H1 (cell line): ENCODE measurements at regions not wholly inside any gene's neighbourhood (a gene's known extent, or its start where the extent isn't known, plus 50 kb on each side); places are given as distances from the start of the nearest gene placed in this dataset.
A peak's percentile ranks its signal among the peaks of the same experiment; 100 is the strongest.

Source experiments
- CTCF ChIA-PET: fragments of 300-600 bp; sonication (Branson Sonifier 250); formaldehyde crosslinking; loops from one replicate; lab custom pipeline; 2021; ENCODE audit not compliant: partially characterized antibody; lab: Charles Lee
- POLR2A ChIA-PET: fragments of 300-600 bp; sonication (Branson Sonifier 250); formaldehyde crosslinking; loops from one replicate; lab custom pipeline; 2021; ENCODE audit warnings: inconsistent platforms; ENCODE audit not compliant: partially characterized antibody; lab: Charles Lee
- DNase-seq, 2 experiments: peaks; one replicate each; pipeline versions ENCODE4 v3.0.0 to v3.0.0-alpha.2; 2010 to 2022; ENCODE audit warnings: low spot score in 2 of 2, low read depth in 1 of 2, mixed read lengths in 1 of 2
- FAIRE-seq: peaks from 2 replicates; lab custom pipeline; 2011; peaks lifted over from hg19 to GRCh38; lab: Jason Lieb, UNC
- H2AFZ ChIP-seq: 2 replicates; pipeline ENCODE4 v1.8.1; 2012; ENCODE audit warnings: low read length, inconsistent platforms
- H2AK5ac ChIP-seq: 2 replicates; pipeline ENCODE4 v1.6.1; 2013; ENCODE audit warnings: low read depth, low read length
- H2BK120ac ChIP-seq: replicated peaks from 2 replicates; pipeline ENCODE3; 2013; ENCODE audit warnings: low read depth, low read length, inconsistent platforms
- H2BK12ac ChIP-seq: 2 replicates; pipeline ENCODE4 v1.6.1; 2013; ENCODE audit warnings: low read depth, low read length
- H2BK15ac ChIP-seq: 2 replicates; pipeline ENCODE4 v1.6.1; 2013; ENCODE audit warnings: low read length
- H2BK20ac ChIP-seq: 2 replicates; pipeline ENCODE4 v1.6.1; 2013; ENCODE audit warnings: low read length
- H2BK5ac ChIP-seq: 2 replicates; pipeline ENCODE4 v1.6.1; 2013; ENCODE audit warnings: low read depth, low read length
- H3K14ac ChIP-seq: 2 replicates; pipeline ENCODE4 v1.6.1; 2013; ENCODE audit warnings: inconsistent platforms; ENCODE audit not compliant: insufficient read length
- H3K18ac ChIP-seq: 2 replicates; pipeline ENCODE4 v1.6.1; 2013; ENCODE audit warnings: low read length; ENCODE audit errors: extremely low read depth
- H3K23ac ChIP-seq: 2 replicates; pipeline ENCODE4 v1.6.1; 2013; ENCODE audit warnings: inconsistent platforms; ENCODE audit not compliant: insufficient read length
- H3K23me2 ChIP-seq: 2 replicates; pipeline ENCODE4 v1.6.1; 2013; ENCODE audit warnings: low read depth, low read length
- H3K27ac ChIP-seq: 2 replicates; pipeline ENCODE4 v1.6.1; 2011; ENCODE audit warnings: low read depth, low read length, inconsistent platforms
- H3K27me3 ChIP-seq, 4 experiments: replicated peaks in 1 of 4; 1 replicate in 1 of 4; 2 replicates in 3 of 4; pipeline versions ENCODE4 v1.6.1 to v1.8.1; 2011 to 2013; ENCODE audit warnings: low read length in 3 of 4, mild to moderate bottlenecking in 3 of 4, inconsistent platforms in 2 of 4, mixed read lengths in 2 of 4, moderate library complexity in 1 of 4; ENCODE audit not compliant: control insufficient read depth in 3 of 4, insufficient read depth in 3 of 4; ENCODE audit errors: extremely low read depth in 1 of 4
- H3K36me3 ChIP-seq, 4 experiments: 2 replicates each; pipeline versions ENCODE4 v1.6.1 to v1.8.1; 2011 to 2013; ENCODE audit warnings: mild to moderate bottlenecking in 4 of 4, low read length in 3 of 4, moderate library complexity in 2 of 4, control low read depth in 1 of 4, inconsistent platforms in 1 of 4; ENCODE audit not compliant: insufficient read depth in 4 of 4, control insufficient read depth in 2 of 4
- H3K4ac ChIP-seq: replicated peaks from 2 replicates; pipeline ENCODE3; 2013; ENCODE audit warnings: low read length, low read depth, mixed read lengths, inconsistent platforms; ENCODE audit not compliant: insufficient read length
- H3K4me1 ChIP-seq, 4 experiments: replicated peaks in 1 of 4; 1 replicate in 1 of 4; 2 replicates in 3 of 4; pipeline versions ENCODE4 v1.6.1 to v1.8.1; 2011 to 2013; ENCODE audit warnings: low read length in 3 of 4, inconsistent platforms in 2 of 4, mixed read lengths in 1 of 4; ENCODE audit not compliant: insufficient read depth in 4 of 4, control insufficient read depth in 3 of 4
- H3K4me2 ChIP-seq, 2 experiments: 2 replicates each; pipeline versions ENCODE4 v1.6.1 to v1.8.1; 2011 to 2013; ENCODE audit warnings: low read depth in 2 of 2, low read length in 2 of 2, control low read depth in 1 of 2, inconsistent platforms in 1 of 2, mild to moderate bottlenecking in 1 of 2; ENCODE audit not compliant: insufficient read depth in 1 of 2
- H3K4me3 ChIP-seq, 4 experiments: fragments of 200-600, 300-600 bp in 1 of 4; sonication (generic), shearing (Covaris generic), sonication (Bioruptor Twin) in 1 of 4; 2 replicates each; pipeline versions ENCODE4 v1.5.1 to v1.8.1; 2011 to 2016; ENCODE audit warnings: low read length in 4 of 4, low read depth in 3 of 4, control low read depth in 2 of 4, inconsistent platforms in 2 of 4, mild to moderate bottlenecking in 2 of 4, mixed read lengths in 1 of 4, moderate library complexity in 1 of 4; ENCODE audit not compliant: insufficient read depth in 2 of 4; ENCODE audit errors: extremely low read depth in 1 of 4
- H3K56ac ChIP-seq: replicated peaks from 2 replicates; pipeline ENCODE3; 2013; ENCODE audit warnings: low read depth, mild to moderate bottlenecking, mixed read lengths, low read length, inconsistent platforms; ENCODE audit not compliant: insufficient read length
- H3K79me1 ChIP-seq: 2 replicates; pipeline ENCODE4 v1.6.1; 2013; ENCODE audit warnings: low read depth, low read length, control low read depth
- H3K79me2 ChIP-seq, 2 experiments: 2 replicates each; pipeline versions ENCODE4 v1.6.1 to v1.8.1; 2012 to 2013; ENCODE audit warnings: low read length in 2 of 2, mild to moderate bottlenecking in 2 of 2, inconsistent platforms in 1 of 2; ENCODE audit not compliant: insufficient read depth in 2 of 2, control insufficient read depth in 1 of 2
- H3K9ac ChIP-seq, 4 experiments: replicated peaks in 1 of 4; 1 replicate in 1 of 4; 2 replicates in 3 of 4; pipeline versions ENCODE4 v1.6.1 to v1.8.1; 2011 to 2013; ENCODE audit warnings: low read depth in 3 of 4, low read length in 3 of 4, control low read depth in 2 of 4, mild to moderate bottlenecking in 2 of 4, moderate library complexity in 2 of 4, inconsistent platforms in 1 of 4; ENCODE audit errors: extremely low read depth in 1 of 4
- H3K9me3 ChIP-seq, 2 experiments: 2 replicates each; pipeline versions ENCODE4 v1.6.1 to v1.8.1; 2012 to 2013; ENCODE audit warnings: mild to moderate bottlenecking in 2 of 2, moderate library complexity in 2 of 2, control low read depth in 1 of 2, inconsistent platforms in 1 of 2, low read depth in 1 of 2, low read length in 1 of 2, mixed read lengths in 1 of 2; ENCODE audit not compliant: insufficient read depth in 2 of 2
- H4K20me1 ChIP-seq, 2 experiments: replicated peaks in 1 of 2; 2 replicates each; pipeline versions ENCODE3 to v1.8.1; 2011 to 2013; ENCODE audit warnings: inconsistent platforms in 2 of 2, low read length in 2 of 2, mild to moderate bottlenecking in 1 of 2; ENCODE audit not compliant: insufficient read depth in 2 of 2, control insufficient read depth in 1 of 2
- H4K5ac ChIP-seq: 2 replicates; pipeline ENCODE4 v1.6.1; 2013; ENCODE audit warnings: low read length, low read depth, mixed read lengths, inconsistent platforms; ENCODE audit not compliant: insufficient read length
- H4K8ac ChIP-seq: 2 replicates; pipeline ENCODE4 v1.8.0; 2013; ENCODE audit warnings: mild to moderate bottlenecking, moderate library complexity, low read length, inconsistent platforms; ENCODE audit not compliant: insufficient read depth; ENCODE audit errors: extremely low read depth
- H4K91ac ChIP-seq: replicated peaks from 2 replicates; pipeline ENCODE3; 2013; ENCODE audit warnings: low read length, mixed read lengths, inconsistent platforms; ENCODE audit not compliant: insufficient read length
- BCL11A ChIP-seq, 2 experiments: IDR thresholded peaks; one replicate each; pipeline ENCODE4 v1.6.1; 2011; ENCODE audit warnings: low read depth in 2 of 2, low read length in 2 of 2, mild to moderate bottlenecking in 2 of 2
- SIRT6 ChIP-seq: IDR thresholded peaks from one replicate; pipeline ENCODE4 v1.7.1; 2012; ENCODE audit warnings: low read length, inconsistent platforms
- WGBS, 2 experiments: shearing (Covaris generic) in 1 of 2; methylation state at CpG; one replicate each; pipeline versions ENCODE4 v1.1.6 to v1.1.7; 2013 to 2015; ENCODE audit warnings: low lambda C conversion rate in 2 of 2, mixed read lengths in 2 of 2, inconsistent platforms in 1 of 2, low coverage in 1 of 2, missing lambda C conversion rate in 1 of 2; ENCODE audit not compliant: insufficient replicate concordance in 2 of 2, insufficient coverage in 1 of 2, insufficient read length in 1 of 2; ENCODE audit errors: extremely low coverage in 1 of 2, missing lambda C conversion rate in 1 of 2; 5-methylcytosine and 5-hydroxymethylcytosine counted together
- TF ChIP-seq, protein P1 (sequence below), 3 experiments: IDR thresholded peaks; 1 replicate in 2 of 3; 2 replicates in 1 of 3; pipeline versions ENCODE4 v1.5.1 to v1.6.1; 2011; ENCODE audit warnings: low read length in 3 of 3, mild to moderate bottlenecking in 3 of 3, inconsistent platforms in 2 of 3, low read depth in 1 of 3, moderate library complexity in 1 of 3; ENCODE audit not compliant: insufficient read depth in 1 of 3; ENCODE audit errors: control extremely low read depth in 1 of 3

DNA sequence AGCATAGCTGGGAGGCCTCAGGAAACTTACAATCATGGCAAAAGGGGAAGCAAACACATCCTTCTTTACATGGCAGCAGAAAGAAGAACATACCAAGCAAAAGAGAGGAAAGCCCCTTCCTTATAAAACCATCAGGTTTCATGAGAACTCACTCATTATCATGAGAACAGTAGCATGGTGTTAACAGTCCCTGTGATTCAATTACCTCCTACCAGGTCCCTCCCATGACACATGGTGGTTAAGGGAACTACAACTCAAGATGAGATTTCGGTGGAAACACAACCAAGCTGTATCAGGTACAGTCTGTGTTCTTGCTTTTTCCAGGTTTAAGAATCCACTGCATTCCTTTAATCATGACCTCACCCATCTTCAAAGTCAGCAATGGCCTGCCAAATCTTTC is 514.2 kb downstream of the KCTD16 start:
- no peak for FAIRE-seq
- TF ChIP-seq BCL11A (IDR thresholded peaks at IDR 0.05; ENCODE audit: low read depth in 2 of 2, low read length in 2 of 2) (no peak), SIRT6 (no peak)
- TF ChIP-seq, protein P1, sequence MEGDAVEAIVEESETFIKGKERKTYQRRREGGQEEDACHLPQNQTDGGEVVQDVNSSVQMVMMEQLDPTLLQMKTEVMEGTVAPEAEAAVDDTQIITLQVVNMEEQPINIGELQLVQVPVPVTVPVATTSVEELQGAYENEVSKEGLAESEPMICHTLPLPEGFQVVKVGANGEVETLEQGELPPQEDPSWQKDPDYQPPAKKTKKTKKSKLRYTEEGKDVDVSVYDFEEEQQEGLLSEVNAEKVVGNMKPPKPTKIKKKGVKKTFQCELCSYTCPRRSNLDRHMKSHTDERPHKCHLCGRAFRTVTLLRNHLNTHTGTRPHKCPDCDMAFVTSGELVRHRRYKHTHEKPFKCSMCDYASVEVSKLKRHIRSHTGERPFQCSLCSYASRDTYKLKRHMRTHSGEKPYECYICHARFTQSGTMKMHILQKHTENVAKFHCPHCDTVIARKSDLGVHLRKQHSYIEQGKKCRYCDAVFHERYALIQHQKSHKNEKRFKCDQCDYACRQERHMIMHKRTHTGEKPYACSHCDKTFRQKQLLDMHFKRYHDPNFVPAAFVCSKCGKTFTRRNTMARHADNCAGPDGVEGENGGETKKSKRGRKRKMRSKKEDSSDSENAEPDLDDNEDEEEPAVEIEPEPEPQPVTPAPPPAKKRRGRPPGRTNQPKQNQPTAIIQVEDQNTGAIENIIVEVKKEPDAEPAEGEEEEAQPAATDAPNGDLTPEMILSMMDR (IDR thresholded peaks at IDR 0.05; ENCODE audit: control extremely low read depth in 1 of 3, insufficient read depth in 1 of 3, low read depth in 1 of 3, low read length in 3 of 3), result peak in 1 of 3 experiments; percentile 5; a peak in 1 of 4 replicates
- 80% methylated on average over 1 of the region's 1 CpG; no CpG with 5 or more reads in 1 of the 2 experiments for WGBS, 2 experiments

More for the DNA sequence above, 514.2 kb downstream of the KCTD16 start:
- H3K23me2 ChIP-seq, result no peaks in the 10 kb centered on the region
- no peaks in the 10 kb centered on the region for H3K79me1 ChIP-seq
- H3K56ac ChIP-seq, result no peak overlapping the region
- no peak overlapping the region for H3K9ac ChIP-seq
- H4K8ac ChIP-seq, result no peak overlapping the region
- no peak overlapping the region for H3K4me2 ChIP-seq
- H2BK12ac ChIP-seq, result no peak overlapping the region
- H3K23ac ChIP-seq, result no peak overlapping the region
- no peaks in the 10 kb centered on the region for H3K79me2 ChIP-seq
- no peak overlapping the region for H3K4me3 ChIP-seq
- no peak overlapping the region for H2BK20ac ChIP-seq
- no peaks in the 10 kb centered on the region for H3K9me3 ChIP-seq
- H3K4me1 ChIP-seq, result 0 out of 7 replicates have a peak, but pooled peaks cover 0 to 2% (median 0%) of the 10 kb centered on the region in 4 experiments
- H2AK5ac ChIP-seq, result no peak overlapping the region
- no peaks in the 10 kb centered on the region for H3K36me3 ChIP-seq
- H3K14ac ChIP-seq, result no peak overlapping the region
- H3K18ac ChIP-seq, result no peak overlapping the region
- H4K20me1 ChIP-seq, result no peaks in the 10 kb centered on the region
- no peak overlapping the region for H4K5ac ChIP-seq
- H2BK5ac ChIP-seq, result no peak overlapping the region
- DNase-seq, result no peak
- CTCF ChIA-PET, result interaction anchor here (1.3 kb wide), 1 partner anchor 13 kb away, joined by 4 read pairs; no protein-coding TSS in a partner anchor
- H3K4ac ChIP-seq, result no peak overlapping the region
- H3K27ac ChIP-seq, result no peak overlapping the region
- no peak overlapping the region for H4K91ac ChIP-seq
- H2AFZ ChIP-seq, result 0 out of 2 replicates have a peak overlapping the region, but pooled peaks have one; percentile 5
- no peaks in the 10 kb centered on the region for H3K27me3 ChIP-seq
- no peak overlapping the region for H2BK15ac ChIP-seq
- H2BK120ac ChIP-seq, result no peak overlapping the region
- POLR2A ChIA-PET, result no interaction called here
